Fibroblast of lung (primary cell): ENCODE measurements at regions not wholly inside any gene's neighbourhood (a gene's known extent, or its start where the extent isn't known, plus 50 kb on each side); places are given as distances from the start of the nearest gene placed in this dataset.

Experiments used
- DNase-seq, 2 donors: peaks; one replicate each; pipeline versions ENCODE4 v3.0.0 to v3.0.0-alpha.2; 2010; ENCODE audit warnings: low read depth in 2 of 2
- H2AFZ ChIP-seq: 2 replicates; pipeline ENCODE4 v1.5.1; 2012; ENCODE audit warnings: low read length, control low read depth, inconsistent platforms
- H3K27ac ChIP-seq: 2 replicates; pipeline ENCODE4 v1.5.1; 2011; ENCODE audit warnings: low read length, control low read depth; ENCODE audit not compliant: insufficient read depth
- H3K27me3 ChIP-seq: 2 replicates; pipeline ENCODE4 v1.5.1; 2011; ENCODE audit warnings: mild to moderate bottlenecking, low read length; ENCODE audit not compliant: control insufficient read depth, insufficient read depth
- H3K36me3 ChIP-seq: 2 replicates; pipeline ENCODE4 v1.5.1; 2011; ENCODE audit warnings: low read length; ENCODE audit not compliant: control insufficient read depth, insufficient read depth
- H3K4me1 ChIP-seq: 2 replicates; pipeline ENCODE4 v1.5.1; 2011; ENCODE audit warnings: low read length; ENCODE audit not compliant: control insufficient read depth, insufficient read depth; ENCODE audit errors: extremely low read depth
- H3K4me2 ChIP-seq: 2 replicates; pipeline ENCODE4 v1.5.1; 2011; ENCODE audit warnings: low read length, control low read depth; ENCODE audit not compliant: insufficient read depth; ENCODE audit errors: extremely low read depth
- H3K4me3 ChIP-seq, 4 experiments: fragments of 200-600 bp in 1 of 4; sonication (generic) in 1 of 4; replicated peaks in 1 of 4; 2 replicates each; pipeline ENCODE4 v1.5.1; 2011 to 2016; ENCODE audit warnings: low read length in 4 of 4, low read depth in 3 of 4, mild to moderate bottlenecking in 3 of 4, control low read depth in 2 of 4, inconsistent platforms in 1 of 4, mixed read lengths in 1 of 4; ENCODE audit not compliant: insufficient read depth in 1 of 4; ENCODE audit errors: control extremely low read depth in 1 of 4
- H3K79me2 ChIP-seq: 2 replicates; pipeline ENCODE4 v1.5.1; 2012; ENCODE audit warnings: mild to moderate bottlenecking, low read length, inconsistent platforms; ENCODE audit not compliant: control insufficient read depth, insufficient read depth
- H3K9ac ChIP-seq: 2 replicates; pipeline ENCODE4 v1.5.1; 2011; ENCODE audit warnings: mild to moderate bottlenecking, low read length, control low read depth; ENCODE audit not compliant: insufficient read depth
- H3K9me3 ChIP-seq: 2 replicates; pipeline ENCODE4 v1.5.1; 2012; ENCODE audit warnings: low read depth, low read length; ENCODE audit not compliant: control insufficient read depth, insufficient read depth
- H4K20me1 ChIP-seq: 2 replicates; pipeline ENCODE4 v1.5.1; 2011; ENCODE audit warnings: low read length; ENCODE audit not compliant: control insufficient read depth, insufficient read depth; ENCODE audit errors: extremely low read depth
- CTCF ChIP-seq, 2 donors: IDR thresholded peaks in 1 of 2; conservative IDR thresholded peaks in 1 of 2; 1 replicate in 1 of 2; 2 replicates in 1 of 2; pipeline ENCODE4 v1.5.1; 2011 to 2012; ENCODE audit warnings: low read length in 2 of 2, control low read depth in 1 of 2, inconsistent platforms in 1 of 2, low read depth in 1 of 2, mild to moderate bottlenecking in 1 of 2
- EZH2 ChIP-seq: IDR thresholded peaks from 2 replicates; pipeline ENCODE4 v1.5.1; 2012; ENCODE audit warnings: low read length, control low read depth, mild to moderate bottlenecking; ENCODE audit errors: missing control alignments

GRCh38 chr3:194279701-194280360 is 71.3 kb downstream of the CPN2 start:
- Histone ChIP-seq H3K27me3 (peaks cover 4% of the 10 kb centered on the region), H3K27ac (no peak overlapping the region), H3K79me2 (no peaks in the 10 kb centered on the region), H3K9me3 (no peaks in the 10 kb centered on the region), H3K4me2 (no peak overlapping the region), H3K4me3 (no peak overlapping the region), H2AFZ (no peak overlapping the region), H3K36me3 (no peaks in the 10 kb centered on the region), H3K4me1 (peaks cover 5% of the 10 kb centered on the region), H4K20me1 (no peaks in the 10 kb centered on the region), H3K9ac (no peak overlapping the region)
- TF ChIP-seq EZH2: no peak
- no peak for DNase-seq

DNA sequence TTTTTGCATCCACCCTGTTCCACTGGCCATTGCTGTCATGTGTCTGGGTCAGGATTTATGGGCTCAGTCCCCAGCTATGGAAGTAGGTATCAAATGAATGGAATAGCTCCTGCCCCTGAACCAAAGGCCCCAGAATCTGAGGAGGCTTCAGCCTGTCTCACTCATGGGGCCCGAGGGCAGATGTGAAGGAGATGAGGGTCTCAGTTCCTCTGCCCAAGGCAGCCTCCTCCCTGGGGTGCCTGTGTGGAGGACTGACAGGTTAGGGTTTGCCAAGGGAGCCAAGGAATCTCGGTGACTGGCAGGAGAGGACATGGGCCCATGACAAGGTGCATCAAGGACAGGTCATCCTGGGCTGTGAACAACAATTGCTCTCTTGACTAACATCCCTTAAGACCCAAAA is 70.4 kb downstream of the CPN2 start:
- Histone ChIP-seq H3K27me3 (peaks cover 7% of the 10 kb centered on the region), H3K79me2 (no peaks in the 10 kb centered on the region), H3K4me1 (peaks cover 5% of the 10 kb centered on the region), H4K20me1 (no peaks in the 10 kb centered on the region), H3K36me3 (no peaks in the 10 kb centered on the region), H3K9ac (no peak overlapping the region), H3K27ac (no peak overlapping the region), H2AFZ (no peak overlapping the region), H3K4me3 (no peak overlapping the region), H3K4me2 (no peak overlapping the region), H3K9me3 (no peaks in the 10 kb centered on the region)
- DNase-seq: no peak
- TF ChIP-seq EZH2: no peak
- TF ChIP-seq CTCF (conservative IDR thresholded peaks at IDR 0.05 in 1 of 2, IDR thresholded peaks at IDR 0.05 in 1 of 2; ENCODE audit: low read depth in 1 of 2, low read length in 2 of 2): no peak

DNA sequence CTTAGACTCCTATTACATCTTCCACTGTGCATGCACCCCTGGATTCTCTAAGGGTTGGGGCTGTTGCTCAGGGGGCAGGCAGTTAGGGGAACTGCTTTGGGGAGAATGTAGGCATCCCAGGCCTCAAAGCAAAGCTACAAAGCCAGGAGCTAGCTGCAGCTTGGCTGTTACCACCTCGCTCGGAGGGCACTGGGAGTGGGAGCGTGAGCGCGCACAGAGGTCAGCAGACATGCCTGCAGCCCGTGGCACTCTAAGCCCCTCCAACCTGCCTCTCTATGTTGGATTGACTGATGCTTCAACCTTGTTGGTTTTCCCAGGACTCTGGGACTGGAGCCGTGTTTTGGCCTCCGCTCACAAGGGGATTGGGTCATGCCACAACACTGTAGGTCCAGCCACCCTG is 69.8 kb downstream of the CPN2 start:
- no peak overlapping the region for H3K9ac ChIP-seq
- H3K4me2 ChIP-seq: no peak overlapping the region
- no peaks in the 10 kb centered on the region for H3K79me2 ChIP-seq
- no peak overlapping the region for H3K4me3 ChIP-seq
- H3K9me3 ChIP-seq: no peaks in the 10 kb centered on the region
- H4K20me1 ChIP-seq: no peaks in the 10 kb centered on the region
- no peak for DNase-seq
- H2AFZ ChIP-seq: no peak overlapping the region
- H3K36me3 ChIP-seq: no peaks in the 10 kb centered on the region
- peaks cover 5% of the 10 kb centered on the region for H3K4me1 ChIP-seq
- H3K27ac ChIP-seq: no peak overlapping the region
- TF ChIP-seq EZH2 (no peak), CTCF (conservative IDR thresholded peaks at IDR 0.05 in 1 of 2, IDR thresholded peaks at IDR 0.05 in 1 of 2; ENCODE audit: low read depth in 1 of 2, low read length in 2 of 2) (no peak)
- peaks cover 7% of the 10 kb centered on the region for H3K27me3 ChIP-seq
